HL-60 (cell line): ENCODE measurements at regions not wholly inside any gene's neighbourhood (a gene's known extent, or its start where the extent isn't known, plus 50 kb on each side); places are given as distances from the start of the nearest gene placed in this dataset.

Experiments
- DNase-seq, 2 experiments: peaks; one replicate each; pipeline ENCODE4 v3.0.0-alpha.2; 2010 to 2020; ENCODE audit warnings: low read depth in 1 of 2, low spot score in 1 of 2
- H3K27ac ChIP-seq: fragments of 250-450 bp; sonication (Bioruptor Pico); replicated peaks from 2 replicates; pipeline ENCODE4 v1.5.1; 2020; ENCODE audit warnings: mild to moderate bottlenecking, moderate library complexity
- H3K27me3 ChIP-seq: fragments of 250-450 bp; sonication (Bioruptor Pico); 2 replicates; pipeline ENCODE4 v1.5.1; 2021; ENCODE audit warnings: mild to moderate bottlenecking, moderate library complexity; ENCODE audit not compliant: insufficient read depth, poor library complexity, severe bottlenecking
- H3K4me3 ChIP-seq: replicated peaks from 2 replicates; pipeline ENCODE4 v1.5.1; 2011; ENCODE audit warnings: mild to moderate bottlenecking, control low read depth, low read length; ENCODE audit not compliant: insufficient read depth
- CTCF ChIP-seq: IDR thresholded peaks from one replicate; pipeline ENCODE4 v1.5.1; 2011; ENCODE audit warnings: low read length, control low read depth, inconsistent platforms; ENCODE audit not compliant: insufficient read depth
- GABPA ChIP-seq: IDR thresholded peaks from 2 replicates; pipeline ENCODE4 v1.6.1; 2012; ENCODE audit warnings: low read depth
- POLR2AphosphoS5 ChIP-seq: IDR thresholded peaks from 2 replicates; pipeline ENCODE4 v1.6.1; 2012; ENCODE audit warnings: low read depth
- SPI1 ChIP-seq: IDR thresholded peaks from 2 replicates; pipeline ENCODE4 v1.6.1; 2012; ENCODE audit warnings: low read depth, mild to moderate bottlenecking, borderline replicate concordance
- TF ChIP-seq, protein P1 (sequence below): IDR thresholded peaks from 2 replicates; pipeline ENCODE4 v1.6.1; 2012; ENCODE audit warnings: low read depth; ENCODE audit not compliant: insufficient replicate concordance

DNA sequence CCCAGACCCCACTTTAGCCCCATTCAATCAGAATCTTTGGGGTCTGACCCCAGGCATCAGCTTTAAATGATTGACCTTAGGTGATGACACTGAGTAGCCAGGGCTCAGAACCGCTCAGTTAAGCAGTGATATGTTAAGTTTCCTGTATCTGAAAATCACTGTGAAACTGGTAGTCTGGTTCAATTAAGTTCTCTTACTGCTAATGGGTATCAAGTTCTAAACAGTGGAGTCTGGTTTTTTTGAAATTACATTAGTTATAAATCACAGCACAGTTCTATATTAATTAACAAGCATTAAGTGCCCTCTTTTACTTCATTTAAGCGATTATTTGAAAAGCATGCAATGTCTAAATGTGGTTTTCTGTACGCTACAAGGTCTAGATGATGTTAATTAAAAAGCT, 117.9 kb downstream of the HAUS1 start:
- Histone ChIP-seq H3K4me3 (no peak overlapping the region), H3K27me3 (no peaks in the 10 kb centered on the region), H3K27ac (peak overlapping the region; percentile 65)
- TF ChIP-seq, protein P1, sequence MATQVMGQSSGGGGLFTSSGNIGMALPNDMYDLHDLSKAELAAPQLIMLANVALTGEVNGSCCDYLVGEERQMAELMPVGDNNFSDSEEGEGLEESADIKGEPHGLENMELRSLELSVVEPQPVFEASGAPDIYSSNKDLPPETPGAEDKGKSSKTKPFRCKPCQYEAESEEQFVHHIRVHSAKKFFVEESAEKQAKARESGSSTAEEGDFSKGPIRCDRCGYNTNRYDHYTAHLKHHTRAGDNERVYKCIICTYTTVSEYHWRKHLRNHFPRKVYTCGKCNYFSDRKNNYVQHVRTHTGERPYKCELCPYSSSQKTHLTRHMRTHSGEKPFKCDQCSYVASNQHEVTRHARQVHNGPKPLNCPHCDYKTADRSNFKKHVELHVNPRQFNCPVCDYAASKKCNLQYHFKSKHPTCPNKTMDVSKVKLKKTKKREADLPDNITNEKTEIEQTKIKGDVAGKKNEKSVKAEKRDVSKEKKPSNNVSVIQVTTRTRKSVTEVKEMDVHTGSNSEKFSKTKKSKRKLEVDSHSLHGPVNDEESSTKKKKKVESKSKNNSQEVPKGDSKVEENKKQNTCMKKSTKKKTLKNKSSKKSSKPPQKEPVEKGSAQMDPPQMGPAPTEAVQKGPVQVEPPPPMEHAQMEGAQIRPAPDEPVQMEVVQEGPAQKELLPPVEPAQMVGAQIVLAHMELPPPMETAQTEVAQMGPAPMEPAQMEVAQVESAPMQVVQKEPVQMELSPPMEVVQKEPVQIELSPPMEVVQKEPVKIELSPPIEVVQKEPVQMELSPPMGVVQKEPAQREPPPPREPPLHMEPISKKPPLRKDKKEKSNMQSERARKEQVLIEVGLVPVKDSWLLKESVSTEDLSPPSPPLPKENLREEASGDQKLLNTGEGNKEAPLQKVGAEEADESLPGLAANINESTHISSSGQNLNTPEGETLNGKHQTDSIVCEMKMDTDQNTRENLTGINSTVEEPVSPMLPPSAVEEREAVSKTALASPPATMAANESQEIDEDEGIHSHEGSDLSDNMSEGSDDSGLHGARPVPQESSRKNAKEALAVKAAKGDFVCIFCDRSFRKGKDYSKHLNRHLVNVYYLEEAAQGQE, result no peak
- TF ChIP-seq CTCF (no peak), GABPA (no peak), SPI1 (no peak), POLR2AphosphoS5 (no peak)
- DNase-seq, result no peak

DNA sequence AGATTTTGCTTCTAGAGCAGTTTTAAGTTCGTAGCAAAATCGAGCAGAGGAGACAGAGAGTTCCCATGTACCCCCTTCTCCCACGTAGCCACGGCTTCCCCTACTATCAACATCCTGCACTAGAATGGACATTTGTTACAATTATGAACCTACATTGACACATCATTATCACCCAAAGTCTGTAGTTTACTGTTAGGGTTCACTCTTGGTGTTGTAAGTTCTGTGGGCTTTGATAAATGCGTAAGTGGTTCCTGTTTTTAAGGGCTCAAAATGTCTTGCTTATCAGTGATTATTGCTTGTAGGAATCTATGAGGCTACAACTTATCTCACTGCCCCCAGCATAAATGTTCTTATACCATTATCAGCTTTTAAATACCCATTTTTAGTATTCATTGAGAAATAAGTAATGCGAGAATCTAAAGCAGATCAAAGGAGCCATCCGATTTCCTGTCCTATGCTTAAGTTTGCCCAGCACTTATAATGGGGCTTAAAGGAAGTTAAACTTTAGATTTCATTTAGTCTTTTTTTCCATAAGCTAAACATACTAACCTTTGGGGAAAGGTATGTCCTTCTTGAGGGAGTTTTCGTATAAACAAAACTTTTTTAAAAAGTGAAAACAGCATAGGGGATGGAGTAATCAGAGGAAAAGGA, 118.7 kb downstream of the HAUS1 start:
- Histone ChIP-seq H3K27ac (peak overlapping the region; percentile 65), H3K27me3 (no peaks in the 10 kb centered on the region), H3K4me3 (no peak overlapping the region)
- peak; percentile 32 to 66 for DNase-seq
- TF ChIP-seq GABPA (no peak), SPI1 (peak; percentile 74; the same call in 1 of the 2 replicates), POLR2AphosphoS5 (no peak), CTCF (no peak)
- TF ChIP-seq, protein P1, result no peak

DNA sequence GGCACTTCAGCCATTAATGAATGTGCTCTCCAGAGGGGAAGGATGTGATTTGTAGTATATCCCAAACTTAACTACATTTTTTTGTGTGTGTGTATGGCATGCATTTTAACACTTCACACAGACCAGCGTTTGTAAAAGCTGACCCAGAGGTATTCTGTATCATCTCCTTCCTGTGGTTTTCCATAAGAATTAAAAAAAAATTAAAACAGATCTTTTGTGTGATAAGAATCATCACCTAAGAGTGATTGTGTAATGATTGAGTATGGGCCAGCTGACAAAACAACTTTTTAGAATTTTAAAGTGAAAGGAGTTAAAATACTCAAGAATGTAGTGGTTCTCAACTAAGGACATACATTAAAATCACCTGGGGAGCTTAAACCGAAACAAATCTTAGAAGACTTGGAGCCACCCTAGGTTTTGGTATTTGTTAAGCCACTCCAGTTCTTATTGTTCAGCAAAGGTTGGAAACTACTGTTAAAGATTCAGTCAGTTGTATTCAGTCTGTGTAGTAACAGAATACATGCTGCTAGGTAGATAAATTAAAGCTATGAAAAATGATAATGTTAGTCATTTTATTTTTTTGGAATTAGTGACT, 120.1 kb downstream of the HAUS1 start:
- no peak for DNase-seq
- no peaks in the 10 kb centered on the region for H3K27me3 ChIP-seq
- TF ChIP-seq, protein P1, result no peak
- TF ChIP-seq CTCF, result no peak
- TF ChIP-seq GABPA, result no peak
- TF ChIP-seq POLR2AphosphoS5, result no peak
- TF ChIP-seq SPI1, result no peak
- no peak overlapping the region for H3K27ac ChIP-seq
- H3K4me3 ChIP-seq, result no peak overlapping the region
